PC-3 (cell line): ENCODE measurements at regions not wholly inside any gene's neighbourhood (a gene's known extent, or its start where the extent isn't known, plus 50 kb on each side); places are given as distances from the start of the nearest gene placed in this dataset.

Experiments used
- ATAC-seq: fragments of 200-7000 bp; cut with Tn5 transposase; 2 replicates; pipeline ENCODE4 v1.9.1; 2020; ENCODE audit warnings: mild to moderate bottlenecking, moderate library complexity
- BruUV-seq: library from RNA; stranded (reverse); fragments of 400-500 nt; replicated peaks from 2 replicates; lab custom pipeline; 2021; lab: Mats Ljungman, UMichigan
- CTCF ChIA-PET: fragments of 300-600 bp; sonication (Branson Sonifier 250); formaldehyde crosslinking; loops from one replicate; lab custom pipeline; 2022; ENCODE audit warnings: antibody characterized with exemption; lab: Charles Lee
- POLR2A ChIA-PET: fragments of 300-600 bp; sonication (Branson Sonifier 250); formaldehyde crosslinking; loops from one replicate; lab custom pipeline; 2022; ENCODE audit warnings: antibody characterized with exemption; ENCODE audit not compliant: unreplicated experiment; lab: Charles Lee
- DNase-seq: peaks from one replicate; pipeline ENCODE4 v3.0.0-alpha.2; 2015
- H2AFZ ChIP-seq: fragments of 300-600 bp; sonication (generic); 2 replicates; pipeline ENCODE4 v1.6.0; 2016; ENCODE audit warnings: antibody characterized with exemption, low read length
- H3F3A ChIP-seq: fragments of 300-600 bp; sonication (generic); one replicate; pipeline ENCODE4 v1.6.0; 2017; ENCODE audit warnings: antibody characterized with exemption, low read length, control low read depth, mild to moderate bottlenecking; ENCODE audit not compliant: unreplicated experiment
- H3K27ac ChIP-seq: fragments of 300-600 bp; sonication (generic); 2 replicates; pipeline ENCODE4 v1.5.1; 2016; ENCODE audit warnings: mild to moderate bottlenecking, low read length
- H3K27me3 ChIP-seq: fragments of 300-600 bp; sonication (generic); 2 replicates; pipeline ENCODE4 v1.6.1; 2016; ENCODE audit warnings: low read length, mixed read lengths
- H3K36me3 ChIP-seq: fragments of 300-600 bp; sonication (generic); 2 replicates; pipeline ENCODE4 v1.6.1; 2016; ENCODE audit warnings: low read depth, mixed run types, low read length, mixed read lengths
- H3K4me1 ChIP-seq: fragments of 300-600 bp; sonication (generic); 2 replicates; pipeline ENCODE4 v1.5.1; 2016; ENCODE audit warnings: low read length; ENCODE audit not compliant: insufficient read depth
- H3K4me2 ChIP-seq: fragments of 300-600 bp; sonication (generic); 2 replicates; pipeline ENCODE4 v1.6.0; 2016; ENCODE audit warnings: low read length
- H3K4me3 ChIP-seq: fragments of 300-600 bp; sonication (generic); 2 replicates; pipeline ENCODE4 v1.5.1; 2016; ENCODE audit warnings: mild to moderate bottlenecking, low read length, mixed read lengths
- H3K79me2 ChIP-seq: fragments of 300-600 bp; sonication (generic); 2 replicates; pipeline ENCODE4 v1.6.1; 2017; ENCODE audit warnings: low read length, mixed read lengths
- H3K9ac ChIP-seq: fragments of 300-600 bp; sonication (generic); 2 replicates; pipeline ENCODE4 v1.6.0; 2016; ENCODE audit warnings: mild to moderate bottlenecking, low read length
- H3K9me2 ChIP-seq: fragments of 300-600 bp; sonication (generic); replicated peaks from 2 replicates; pipeline ENCODE4 v1.6.1; 2016; ENCODE audit warnings: mixed run types, low read length, mixed read lengths
- H3K9me3 ChIP-seq: fragments of 300-600 bp; sonication (generic); 2 replicates; pipeline ENCODE4 v1.6.1; 2016; ENCODE audit warnings: low read length, mixed read lengths
- H4K20me1 ChIP-seq: fragments of 300-600 bp; sonication (generic); 2 replicates; pipeline ENCODE4 v1.6.1; 2016; ENCODE audit warnings: low read length, mixed read lengths
- EZH2 ChIP-seq: fragments of 300-600 bp; sonication (generic); IDR thresholded peaks from one replicate; pipeline ENCODE4 v1.6.1; 2017; ENCODE audit warnings: antibody characterized with exemption, mild to moderate bottlenecking, low read length; ENCODE audit not compliant: unreplicated experiment
- EZH2phosphoT487 ChIP-seq: fragments of 300-600 bp; sonication (generic); IDR thresholded peaks from 2 replicates; pipeline ENCODE4 v1.6.1; 2018; ENCODE audit warnings: mild to moderate bottlenecking, antibody characterized with exemption, low read length, borderline replicate concordance
- intact Hi-C: fragments of 100-400 bp; cut with micrococcal nuclease; formaldehyde crosslinking; loops from 2 replicates; pipeline ENCODE4 v1.9.0; 2023
- TF ChIP-seq, protein P1 (sequence below): fragments of 300-600 bp; sonication (generic); conservative IDR thresholded peaks from 2 replicates; pipeline ENCODE4 v1.5.1; 2017; ENCODE audit warnings: antibody characterized with exemption, low read depth, mild to moderate bottlenecking, low read length

DNA sequence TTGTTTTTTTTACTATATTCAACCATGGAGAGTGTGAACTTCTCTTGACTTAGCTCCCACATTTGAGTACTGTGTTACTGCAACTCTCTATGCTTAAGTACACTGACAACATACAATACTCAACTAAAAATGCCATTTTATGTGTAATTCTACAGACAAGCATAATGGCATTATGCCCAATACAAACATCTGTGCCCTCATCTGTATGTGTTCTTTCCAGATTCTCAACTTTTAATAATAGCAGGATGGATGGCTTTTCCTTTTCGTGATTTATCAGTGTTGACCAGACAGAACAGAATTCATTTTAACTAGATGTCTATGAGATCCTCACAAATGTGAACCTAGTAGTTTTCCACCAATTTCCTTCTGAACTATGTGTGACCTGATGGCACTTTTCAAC, 84.2 kb upstream of the MARCKS start:
- Histone ChIP-seq H3K27ac (no peak overlapping the region), H2AFZ (no peak overlapping the region), H3K4me3 (no peak overlapping the region), H3K4me1 (no peaks in the 10 kb centered on the region), H3K4me2 (no peak overlapping the region), H3F3A (no peaks in the 10 kb centered on the region), H3K9ac (no peak overlapping the region), H3K79me2 (no peaks in the 10 kb centered on the region), H4K20me1 (no peaks in the 10 kb centered on the region), H3K36me3 (no peaks in the 10 kb centered on the region), H3K9me2 (no peaks in the 10 kb centered on the region), H3K9me3 (no peaks in the 10 kb centered on the region), H3K27me3 (no peaks in the 10 kb centered on the region)
- intact Hi-C loops: no loop called here
- TF ChIP-seq, protein P1, sequence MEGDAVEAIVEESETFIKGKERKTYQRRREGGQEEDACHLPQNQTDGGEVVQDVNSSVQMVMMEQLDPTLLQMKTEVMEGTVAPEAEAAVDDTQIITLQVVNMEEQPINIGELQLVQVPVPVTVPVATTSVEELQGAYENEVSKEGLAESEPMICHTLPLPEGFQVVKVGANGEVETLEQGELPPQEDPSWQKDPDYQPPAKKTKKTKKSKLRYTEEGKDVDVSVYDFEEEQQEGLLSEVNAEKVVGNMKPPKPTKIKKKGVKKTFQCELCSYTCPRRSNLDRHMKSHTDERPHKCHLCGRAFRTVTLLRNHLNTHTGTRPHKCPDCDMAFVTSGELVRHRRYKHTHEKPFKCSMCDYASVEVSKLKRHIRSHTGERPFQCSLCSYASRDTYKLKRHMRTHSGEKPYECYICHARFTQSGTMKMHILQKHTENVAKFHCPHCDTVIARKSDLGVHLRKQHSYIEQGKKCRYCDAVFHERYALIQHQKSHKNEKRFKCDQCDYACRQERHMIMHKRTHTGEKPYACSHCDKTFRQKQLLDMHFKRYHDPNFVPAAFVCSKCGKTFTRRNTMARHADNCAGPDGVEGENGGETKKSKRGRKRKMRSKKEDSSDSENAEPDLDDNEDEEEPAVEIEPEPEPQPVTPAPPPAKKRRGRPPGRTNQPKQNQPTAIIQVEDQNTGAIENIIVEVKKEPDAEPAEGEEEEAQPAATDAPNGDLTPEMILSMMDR: no peak
- no peak for TF ChIP-seq EZH2
- TF ChIP-seq EZH2phosphoT487: no peak
- no TSS peak for BruUV-seq
- ATAC-seq (no peak), DNase-seq (no peak)
- ChIA-PET CTCF (no interaction called here), POLR2A (no interaction called here)

DNA sequence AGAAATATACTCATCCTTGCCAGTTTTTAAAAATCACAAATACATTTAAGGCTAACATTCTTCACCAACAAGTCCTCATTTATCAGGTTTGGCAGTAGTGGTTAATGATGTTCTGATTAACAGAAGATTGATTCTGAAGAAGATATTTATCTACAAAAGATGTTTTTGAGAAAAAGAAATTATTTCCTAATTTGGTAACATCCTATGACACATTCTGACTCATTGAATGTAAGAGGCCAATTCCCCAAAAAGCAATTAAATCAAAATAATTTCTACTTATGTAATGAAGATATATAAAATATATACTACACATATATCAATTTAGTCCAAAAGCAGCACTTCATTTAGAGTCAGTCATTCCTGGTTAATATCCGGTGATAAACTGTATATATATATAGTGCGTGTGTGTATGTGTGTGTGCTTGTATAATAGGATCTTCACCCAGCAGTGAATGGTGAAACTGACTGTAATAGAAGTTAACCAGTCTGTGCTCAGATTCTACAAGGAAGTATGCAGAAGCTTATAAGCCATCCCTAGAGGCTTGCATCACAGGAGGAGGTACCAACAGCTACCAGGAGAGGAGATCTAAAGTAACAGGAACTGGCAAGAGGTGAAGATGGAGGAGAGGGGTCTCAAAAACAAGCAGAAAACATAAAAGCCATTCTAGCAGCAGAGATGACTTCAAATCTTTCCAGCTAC, 82.9 kb upstream of the MARCKS start:
- H2AFZ ChIP-seq: no peak overlapping the region
- H4K20me1 ChIP-seq: no peaks in the 10 kb centered on the region
- intact Hi-C loops: no loop called here
- no peaks in the 10 kb centered on the region for H3K4me1 ChIP-seq
- no peaks in the 10 kb centered on the region for H3K36me3 ChIP-seq
- H3K27ac ChIP-seq: no peak overlapping the region
- H3K9me2 ChIP-seq: no peaks in the 10 kb centered on the region
- CTCF ChIA-PET: no interaction called here
- DNase-seq (no peak), ATAC-seq (no peak)
- TF ChIP-seq EZH2phosphoT487 (no peak), EZH2 (no peak)
- TF ChIP-seq, protein P1: no peak
- H3K9ac ChIP-seq: no peak overlapping the region
- H3K4me2 ChIP-seq: no peak overlapping the region
- no peak overlapping the region for H3K4me3 ChIP-seq
- no peaks in the 10 kb centered on the region for H3K79me2 ChIP-seq
- H3F3A ChIP-seq: no peaks in the 10 kb centered on the region
- no peaks in the 10 kb centered on the region for H3K27me3 ChIP-seq
- BruUV-seq: no TSS peak
- H3K9me3 ChIP-seq: no peaks in the 10 kb centered on the region
- POLR2A ChIA-PET: interaction anchor here (0.6 kb wide), 2 partner anchors 47 to 56 kb away, joined by 3 to 4 read pairs; no protein-coding TSS in a partner anchor

DNA sequence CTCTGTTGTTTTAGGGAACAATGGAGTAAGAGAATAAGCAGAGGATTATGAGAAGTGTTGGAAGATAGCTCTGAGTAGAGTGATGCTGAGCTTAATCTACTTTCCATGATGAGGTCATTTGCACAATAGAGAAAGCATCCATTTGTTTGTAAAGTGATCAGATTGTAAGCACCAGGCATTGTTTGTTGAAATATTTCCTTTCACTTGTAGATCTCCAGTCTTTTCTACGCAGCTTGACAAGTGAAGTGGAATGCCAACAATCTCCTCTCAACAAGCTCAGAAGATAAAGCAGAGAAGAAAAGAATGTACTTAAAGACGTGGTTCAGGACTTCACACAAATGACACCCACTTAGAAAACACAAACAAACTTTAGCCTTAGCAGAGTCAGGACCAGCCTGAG, 80.1 kb upstream of the MARCKS start:
- H3K9me3 ChIP-seq: no peaks in the 10 kb centered on the region
- H3K27ac ChIP-seq: no peak overlapping the region
- DNase-seq (no peak), ATAC-seq (no peak)
- no peak overlapping the region for H3K9ac ChIP-seq
- no peaks in the 10 kb centered on the region for H3K4me1 ChIP-seq
- H3K4me3 ChIP-seq: no peak overlapping the region
- H3K4me2 ChIP-seq: no peak overlapping the region
- intact Hi-C loops: no loop called here
- no peaks in the 10 kb centered on the region for H4K20me1 ChIP-seq
- H3K9me2 ChIP-seq: no peaks in the 10 kb centered on the region
- POLR2A ChIA-PET: no interaction called here
- no peaks in the 10 kb centered on the region for H3F3A ChIP-seq
- TF ChIP-seq, protein P1: no peak
- TF ChIP-seq EZH2phosphoT487 (no peak), EZH2 (no peak)
- no peaks in the 10 kb centered on the region for H3K36me3 ChIP-seq
- CTCF ChIA-PET: no interaction called here
- no TSS peak for BruUV-seq
- no peak overlapping the region for H2AFZ ChIP-seq
- no peaks in the 10 kb centered on the region for H3K27me3 ChIP-seq
- H3K79me2 ChIP-seq: no peaks in the 10 kb centered on the region
